Lower lobe of right lung (tissue), 2 donors: ENCODE measurements at regions not wholly inside any gene's neighbourhood (a gene's known extent, or its start where the extent isn't known, plus 50 kb on each side); places are given as distances from the start of the nearest gene placed in this dataset.

Experiments
- ATAC-seq, 2 donors: fragments of 200-7000 bp; cut with Tn5 transposase; one replicate each; pipeline ENCODE4 v1.9.1; 2020 to 2022; ENCODE audit warnings: mild to moderate bottlenecking in 2 of 2, moderate library complexity in 2 of 2
- DNase-seq: peaks from one replicate; pipeline ENCODE4 v3.0.0-alpha.2; 2020
- H3K27ac ChIP-seq: fragments of 200-600 bp; one replicate; pipeline ENCODE4 v1.8.0; 2022
- H3K27me3 ChIP-seq: fragments of 200-600 bp; one replicate; pipeline ENCODE4 v1.8.0; 2022; ENCODE audit warnings: low read depth
- H3K36me3 ChIP-seq: fragments of 200-600 bp; one replicate; pipeline ENCODE4 v1.8.0; 2022; ENCODE audit warnings: mild to moderate bottlenecking
- H3K4me1 ChIP-seq: fragments of 200-600 bp; one replicate; pipeline ENCODE4 v1.8.0; 2022
- H3K4me3 ChIP-seq: fragments of 200-600 bp; one replicate; pipeline ENCODE4 v1.8.0; 2022; ENCODE audit warnings: mild to moderate bottlenecking
- H3K9me3 ChIP-seq: fragments of 200-600 bp; one replicate; pipeline ENCODE4 v1.8.0; 2022
- CTCF ChIP-seq: fragments of 200-600 bp; IDR thresholded peaks from one replicate; pipeline ENCODE4 v1.8.0; 2022; ENCODE audit warnings: antibody characterized with exemption, mild to moderate bottlenecking
- intact Hi-C: fragments of 100-400 bp; cut with DNase I; formaldehyde crosslinking; loops from one replicate; pipeline ENCODE4 v1.11.0; 2022
- donor health status: DM: no; HTN: yes; CAD: no; lungs with severe emphysema.

DNA sequence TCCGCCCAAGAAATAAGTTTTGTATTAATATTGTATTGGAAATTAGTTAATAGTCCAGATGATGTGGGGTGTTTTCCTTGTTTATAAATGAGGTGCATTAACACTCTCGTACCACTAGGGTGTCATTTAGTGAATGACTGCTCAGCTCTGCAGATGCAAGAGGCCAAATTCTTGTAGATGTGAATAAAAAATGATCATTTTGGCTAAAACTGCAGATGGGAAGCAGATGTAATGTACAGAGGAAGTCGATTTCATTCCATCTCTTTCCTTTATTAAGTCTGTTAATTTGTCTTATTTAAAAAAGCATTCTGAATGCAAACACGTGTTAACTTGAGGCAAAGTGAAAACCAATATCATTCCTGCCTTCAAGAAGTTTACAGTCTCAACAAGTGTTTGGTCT is 108.1 kb downstream of the DHX15 start:
- H3K9me3 ChIP-seq, result no peaks in the 10 kb centered on the region
- peaks cover 14% of the 10 kb centered on the region for H3K4me1 ChIP-seq
- ATAC-seq (no peak), DNase-seq (no peak)
- no peak overlapping the region for H3K4me3 ChIP-seq
- H3K27ac ChIP-seq, result no peak overlapping the region
- H3K36me3 ChIP-seq, result no peaks in the 10 kb centered on the region
- H3K27me3 ChIP-seq, result peaks cover 21% of the 10 kb centered on the region
- TF ChIP-seq CTCF, result peak; percentile 47
- intact Hi-C loops, result no loop called here

GRCh38 chr4:24475756-24476155 is 108.6 kb downstream of the DHX15 start:
- Histone ChIP-seq H3K27me3 (peaks cover 26% of the 10 kb centered on the region), H3K9me3 (no peaks in the 10 kb centered on the region), H3K36me3 (no peaks in the 10 kb centered on the region), H3K4me1 (peaks cover 17% of the 10 kb centered on the region), H3K4me3 (no peak overlapping the region), H3K27ac (no peak overlapping the region)
- no peak for DNase-seq
- no peak for ATAC-seq
- TF ChIP-seq CTCF, result no peak
- intact Hi-C loops, result no loop called here

- ATAC-seq, result peak in 1 of 2 donors; percentile 26
- DNase-seq, result no peak
- Histone ChIP-seq H3K9me3 (no peaks in the 10 kb centered on the region), H3K36me3 (no peaks in the 10 kb centered on the region), H3K27ac (peak overlapping the region; percentile 9), H3K27me3 (peaks cover 49% of the 10 kb centered on the region), H3K4me3 (peak overlapping the region; percentile 67), H3K4me1 (peaks cover 25% of the 10 kb centered on the region)
- intact Hi-C loops, result no loop called here
- TF ChIP-seq CTCF, result no peak
These were observed 111.0 kb downstream of the DHX15 start for GRCh38 chr4:24473309-24473721.

DNA sequence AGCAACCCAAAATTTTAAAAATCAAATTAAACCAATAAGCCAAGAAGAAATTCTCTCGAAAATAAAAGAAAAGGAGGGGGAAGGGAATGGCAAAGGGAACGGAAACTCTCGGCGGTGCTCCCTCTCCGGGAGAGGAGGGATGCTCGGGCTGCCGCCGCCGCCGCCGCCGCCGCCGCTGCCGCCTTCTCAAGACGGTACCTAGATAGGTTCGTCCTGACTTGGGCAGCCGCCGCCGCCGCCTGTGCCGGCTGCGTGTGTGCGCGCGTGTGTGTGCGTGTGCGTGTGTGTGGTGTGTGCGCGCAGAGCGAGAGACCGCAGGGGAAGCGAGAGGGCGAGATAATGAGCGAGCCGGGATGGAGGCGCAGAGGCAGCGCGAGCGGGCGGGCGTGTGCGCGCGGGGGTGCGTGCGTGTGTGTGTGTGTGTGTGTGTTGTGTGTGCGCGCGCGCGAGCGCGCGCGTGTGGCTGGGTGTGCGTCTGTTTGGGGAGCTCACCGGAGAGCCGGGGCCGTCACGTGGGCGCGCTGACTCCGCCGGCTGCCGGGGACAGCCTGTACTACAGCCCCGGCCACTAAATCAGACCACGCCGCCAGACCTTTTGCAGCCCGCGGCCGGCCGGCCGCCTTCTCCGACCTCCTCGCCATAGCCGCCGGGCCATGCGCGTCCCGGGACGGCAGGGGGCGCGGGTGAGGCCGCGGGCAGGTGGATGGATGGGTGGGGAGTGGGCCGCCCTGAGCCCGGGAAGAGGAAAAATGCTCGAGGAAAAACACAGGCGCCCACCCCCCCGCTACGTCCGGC is 111.6 kb downstream of the DHX15 start:
- TF ChIP-seq CTCF, result no peak
- Histone ChIP-seq H3K27me3 (peaks cover 52% of the 10 kb centered on the region), H3K27ac (peak overlapping the region; percentile 9), H3K4me1 (peaks cover 25% of the 10 kb centered on the region), H3K9me3 (no peaks in the 10 kb centered on the region), H3K4me3 (peak overlapping the region; percentile 67), H3K36me3 (no peaks in the 10 kb centered on the region)
- ATAC-seq (peak; percentile 89 to 90), DNase-seq (peak; percentile 79)
- intact Hi-C loops, result no loop called here

- Histone ChIP-seq H3K27ac (no peak overlapping the region), H3K36me3 (no peaks in the 10 kb centered on the region), H3K4me3 (peak overlapping the region; percentile 67), H3K9me3 (no peaks in the 10 kb centered on the region), H3K27me3 (peaks cover 50% of the 10 kb centered on the region), H3K4me1 (peaks cover 25% of the 10 kb centered on the region)
- DNase-seq, result no peak
- ATAC-seq, result no peak
- TF ChIP-seq CTCF, result no peak
- intact Hi-C loops, result no loop called here
These were observed 112.2 kb downstream of the DHX15 start for GRCh38 chr4:24472161-24472510.
